ENCODE measurements at regions not wholly inside any gene's neighbourhood (a gene's known extent, or its start where the extent isn't known, plus 50 kb on each side); places are given as distances from the start of the nearest gene placed in this dataset.

DNA sequence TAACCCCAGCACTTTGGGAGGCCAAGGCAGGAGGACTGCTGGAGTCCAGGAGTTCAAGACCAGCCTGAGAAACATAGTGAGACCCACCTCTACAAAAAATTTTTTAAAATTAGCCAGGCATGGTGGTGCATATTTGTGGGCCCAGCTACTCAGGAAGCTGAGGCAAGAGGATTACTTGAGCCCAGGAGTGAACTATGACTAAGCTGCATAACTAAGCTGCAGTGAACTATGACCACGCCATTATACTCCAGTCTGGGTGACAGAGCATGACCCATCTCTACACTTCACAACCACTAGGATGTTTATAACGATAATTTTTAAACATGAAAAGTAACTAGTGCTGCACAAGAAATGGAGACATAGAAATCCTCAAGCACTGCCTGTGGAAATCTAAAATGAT, 352.7 kb upstream of the SGCG start:
- H3K4me3 ChIP-seq = no peak overlapping the region
- H3K9me3 ChIP-seq = no peaks in the 10 kb centered on the region
- H3K4me1 ChIP-seq = no peaks in the 10 kb centered on the region
- H3K27me3 ChIP-seq = no peaks in the 10 kb centered on the region
- no peaks in the 10 kb centered on the region for H3K36me3 ChIP-seq
- no peak overlapping the region for H3K27ac ChIP-seq
- TF ChIP-seq CTCF (IDR thresholded peaks at IDR 0.05) = no peak
- no peak for DNase-seq (ENCODE audit: low spot score)

- Histone ChIP-seq H3K4me1 (peaks cover 0 to 3% of the 10 kb centered on the region in 2 donors), H3K4me3 (no peak overlapping the region), H3K9me3 (no peaks in the 10 kb centered on the region), H3K27ac (no peak overlapping the region), H3K27me3 (no peaks in the 10 kb centered on the region), H3K36me3 (no peaks in the 10 kb centered on the region)
- DNase-seq (ENCODE audit: low spot score) = no peak
- TF ChIP-seq CTCF (IDR thresholded peaks at IDR 0.05) = no peak
Measured at GRCh38 chr13:22836475-22836874, 344.3 kb upstream of the SGCG start.

DNA sequence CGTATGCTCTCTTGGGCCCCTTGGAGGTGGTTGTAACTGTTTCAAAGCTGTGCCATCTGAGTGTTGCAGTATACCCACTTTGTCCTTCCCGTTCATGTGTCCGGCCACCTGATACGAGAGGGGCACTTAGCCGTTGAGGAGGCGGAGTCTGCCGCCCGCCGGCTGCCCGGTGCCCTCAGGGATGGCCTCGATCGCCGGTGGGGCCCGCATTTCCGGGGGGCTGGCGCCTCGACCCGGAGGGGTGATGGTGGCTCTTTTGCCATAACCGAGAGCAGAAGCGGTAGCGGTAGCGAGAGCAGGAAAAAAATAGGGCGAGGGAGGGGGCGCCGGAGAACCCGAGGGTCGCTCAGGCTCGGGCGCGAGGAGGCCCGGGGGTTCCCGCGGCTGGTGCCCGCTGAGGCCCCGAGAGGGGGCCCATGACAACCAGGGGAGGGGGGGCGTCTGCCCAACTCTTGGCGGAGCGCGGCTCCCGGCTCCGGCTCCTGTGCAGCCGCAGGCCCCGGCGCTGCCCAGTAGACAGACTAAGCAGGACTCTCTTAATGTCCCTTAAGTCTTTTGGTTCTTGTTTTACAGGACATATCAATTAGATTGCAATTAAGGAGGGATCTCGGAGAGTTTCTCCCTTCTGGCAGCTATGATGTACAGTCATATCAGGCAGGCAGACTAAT, 342.7 kb upstream of the SGCG start:
- Histone ChIP-seq H3K4me3 (peak overlapping the region; percentile 33 to 49), H3K27ac (peak overlapping the region in 1 of 2 donors; percentile 58), H3K9me3 (no peaks in the 10 kb centered on the region), H3K4me1 (peaks cover 0 to 3% of the 10 kb centered on the region in 2 donors), H3K36me3 (no peaks in the 10 kb centered on the region), H3K27me3 (no peaks in the 10 kb centered on the region)
- no peak for TF ChIP-seq CTCF (IDR thresholded peaks at IDR 0.05)
- DNase-seq (ENCODE audit: low spot score) = no peak

DNA sequence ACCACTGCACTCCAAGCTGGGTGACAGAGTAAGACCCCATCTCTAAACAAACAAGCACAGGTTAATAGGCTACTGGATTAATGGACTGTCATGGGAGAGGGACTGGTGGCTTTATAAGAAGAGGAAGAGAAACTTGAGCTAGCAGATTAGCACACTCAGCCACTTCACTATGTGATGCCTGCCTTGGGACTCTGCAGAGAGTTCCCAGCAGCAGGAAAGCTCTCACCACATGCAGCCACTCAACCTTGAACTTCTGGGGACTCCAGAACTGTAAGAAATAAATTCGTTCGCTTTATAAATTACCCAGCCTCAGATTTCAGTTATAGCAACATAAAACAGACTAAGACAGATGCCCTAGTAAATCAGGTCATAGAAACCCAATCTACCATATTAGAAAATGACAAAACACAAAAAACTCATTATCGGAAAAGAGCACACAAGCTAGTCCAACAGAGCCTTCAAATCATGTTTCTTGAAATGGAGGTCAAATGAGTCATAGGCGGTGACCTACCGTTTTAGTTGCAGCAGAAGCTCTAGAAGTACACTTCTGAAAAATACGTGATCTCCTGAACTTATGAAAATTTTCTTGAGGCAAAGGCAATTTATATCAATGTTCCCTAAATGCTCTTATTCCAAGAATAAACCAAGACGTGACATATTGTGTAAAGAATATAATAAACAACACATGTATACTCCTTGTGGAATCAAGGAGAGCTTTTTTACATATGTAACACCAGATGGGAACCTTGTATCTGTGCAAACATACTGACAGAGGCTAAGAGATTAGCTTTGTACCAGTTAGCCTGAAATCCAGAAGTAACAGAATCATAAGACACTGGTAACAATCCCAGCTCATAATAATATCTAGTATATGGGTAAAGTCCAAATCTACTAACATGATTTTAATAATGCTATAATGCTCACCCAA, 340.9 kb upstream of the SGCG start:
- Histone ChIP-seq H3K36me3 (no peaks in the 10 kb centered on the region), H3K27ac (no peak overlapping the region), H3K27me3 (no peaks in the 10 kb centered on the region), H3K4me1 (peaks cover 0 to 3% of the 10 kb centered on the region in 2 donors), H3K4me3 (no peak overlapping the region), H3K9me3 (no peaks in the 10 kb centered on the region)
- no peak for DNase-seq (ENCODE audit: low spot score)
- TF ChIP-seq CTCF (IDR thresholded peaks at IDR 0.05) = no peak

DNA sequence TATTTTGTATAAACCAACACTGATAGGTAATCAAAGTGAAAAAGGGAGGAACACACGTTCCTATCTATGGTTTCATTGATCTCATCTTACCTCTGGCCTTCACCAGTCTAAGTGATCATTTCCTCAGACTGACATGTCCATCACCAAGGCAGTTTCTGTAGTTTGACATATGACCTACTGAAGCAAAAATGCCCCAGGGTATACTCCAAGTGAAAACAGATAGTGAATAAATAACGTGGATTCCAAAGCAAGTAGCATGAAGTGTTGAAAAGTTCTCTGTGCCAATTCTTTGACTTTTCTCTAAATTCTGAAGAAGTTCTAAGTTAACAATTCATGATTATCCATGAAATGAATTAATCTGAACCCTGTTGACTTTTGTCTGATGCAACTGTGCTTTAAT, 334.2 kb upstream of the SGCG start:
- H3K27ac ChIP-seq = no peak overlapping the region
- no peak for TF ChIP-seq CTCF (IDR thresholded peaks at IDR 0.05)
- no peaks in the 10 kb centered on the region for H3K36me3 ChIP-seq
- H3K9me3 ChIP-seq = no peaks in the 10 kb centered on the region
- DNase-seq (ENCODE audit: low spot score) = no peak
- H3K4me3 ChIP-seq = no peak overlapping the region
- no peaks in the 10 kb centered on the region for H3K27me3 ChIP-seq
- no peaks in the 10 kb centered on the region for H3K4me1 ChIP-seq

All from right atrium auricular region (tissue), 2 donors.